Immature natural killer cell (primary cell): ENCODE measurements at regions not wholly inside any gene's neighbourhood (a gene's known extent, or its start where the extent isn't known, plus 50 kb on each side); places are given as distances from the start of the nearest gene placed in this dataset.
A peak's percentile ranks its signal among the peaks of the same experiment; 100 is the strongest.

Experiments
- DNase-seq, 3 donors: peaks; one replicate each; pipeline ENCODE4 v3.0.0; 2022; ENCODE audit warnings: mixed read lengths in 1 of 3
- H3K27ac Mint-ChIP-seq, 6 donors: one replicate each; pipeline ENCODE4 v1.8.0; 2020; ENCODE audit warnings: mixed read lengths in 6 of 6, mild to moderate bottlenecking in 5 of 6, inconsistent platforms in 4 of 6, moderate library complexity in 3 of 6
- H3K27me3 Mint-ChIP-seq, 3 donors: one replicate each; pipeline ENCODE4 v1.8.0; 2020 to 2021; ENCODE audit warnings: low read depth in 3 of 3, mild to moderate bottlenecking in 3 of 3, mixed read lengths in 3 of 3, moderate library complexity in 3 of 3, inconsistent platforms in 1 of 3
- H3K36me3 Mint-ChIP-seq, 3 donors: one replicate each; pipeline ENCODE4 v1.8.0; 2020; ENCODE audit warnings: mixed read lengths in 3 of 3, inconsistent platforms in 2 of 3, mild to moderate bottlenecking in 2 of 3
- H3K4me1 Mint-ChIP-seq, 2 donors: one replicate each; pipeline ENCODE4 v1.8.0; 2020; ENCODE audit warnings: inconsistent platforms in 2 of 2, mild to moderate bottlenecking in 2 of 2, mixed read lengths in 2 of 2, moderate library complexity in 1 of 2
- H3K4me3 Mint-ChIP-seq, 5 donors: one replicate each; pipeline ENCODE4 v1.8.0; 2020; ENCODE audit warnings: mild to moderate bottlenecking in 5 of 5, mixed read lengths in 5 of 5, inconsistent platforms in 3 of 5, moderate library complexity in 3 of 5
- H3K9me3 Mint-ChIP-seq, 6 donors: one replicate each; pipeline ENCODE4 v1.8.0; 2020; ENCODE audit warnings: mild to moderate bottlenecking in 6 of 6, mixed read lengths in 6 of 6, inconsistent platforms in 4 of 6, moderate library complexity in 3 of 6

- no peaks in the 10 kb centered on the region for H3K36me3 Mint-ChIP-seq
- H3K4me3 Mint-ChIP-seq = no peak overlapping the region
- no peaks in the 10 kb centered on the region for H3K4me1 Mint-ChIP-seq
- no peak overlapping the region for H3K27ac Mint-ChIP-seq
- DNase-seq = no peak
- peaks cover 3 to 12% (median 10%) of the 10 kb centered on the region in 3 donors for H3K27me3 Mint-ChIP-seq
- H3K9me3 Mint-ChIP-seq = no peaks in the 10 kb centered on the region
These were observed 97.9 kb downstream of the ZNF280B start for GRCh38 chr22:22410677-22411076.

GRCh38 chr22:22414266-22414665 lies 94.3 kb downstream of the ZNF280B start:
- DNase-seq = no peak
- Mint-ChIP-seq H3K4me3 (no peak overlapping the region), H3K36me3 (no peaks in the 10 kb centered on the region), H3K9me3 (no peaks in the 10 kb centered on the region), H3K27ac (no peak overlapping the region), H3K27me3 (peaks cover 3 to 14% (median 10%) of the 10 kb centered on the region in 3 donors), H3K4me1 (no peaks in the 10 kb centered on the region)

- peaks cover 7 to 11% (median 9%) of the 10 kb centered on the region in 3 donors for H3K27me3 Mint-ChIP-seq
- DNase-seq = no peak
- H3K36me3 Mint-ChIP-seq = no peaks in the 10 kb centered on the region
- no peak overlapping the region for H3K4me3 Mint-ChIP-seq
- H3K9me3 Mint-ChIP-seq = no peaks in the 10 kb centered on the region
- no peak overlapping the region for H3K27ac Mint-ChIP-seq
- peaks cover 0 to 5% of the 10 kb centered on the region in 2 donors for H3K4me1 Mint-ChIP-seq
These were observed 90.9 kb downstream of the ZNF280B start for GRCh38 chr22:22417495-22418162.

GRCh38 chr22:22418163-22418549 lies 90.4 kb downstream of the ZNF280B start:
- H3K27me3 Mint-ChIP-seq = peaks cover 5 to 11% (median 9%) of the 10 kb centered on the region in 3 donors
- H3K4me3 Mint-ChIP-seq = no peak overlapping the region
- no peak for DNase-seq
- no peaks in the 10 kb centered on the region for H3K36me3 Mint-ChIP-seq
- no peaks in the 10 kb centered on the region for H3K9me3 Mint-ChIP-seq
- H3K27ac Mint-ChIP-seq = no peak overlapping the region
- peaks cover 0 to 7% of the 10 kb centered on the region in 2 donors for H3K4me1 Mint-ChIP-seq

- H3K4me1 Mint-ChIP-seq = peaks cover 0 to 7% of the 10 kb centered on the region in 2 donors
- peaks cover 5 to 11% (median 9%) of the 10 kb centered on the region in 3 donors for H3K27me3 Mint-ChIP-seq
- no peak overlapping the region for H3K4me3 Mint-ChIP-seq
These were observed 89.6 kb downstream of the ZNF280B start for GRCh38 chr22:22418957-22419356.

GRCh38 chr22:22420580-22420979 lies 88.0 kb downstream of the ZNF280B start:
- Mint-ChIP-seq H3K36me3 (no peaks in the 10 kb centered on the region), H3K4me1 (peaks cover 0 to 7% of the 10 kb centered on the region in 2 donors)

More at GRCh38 chr22:22418957-22419356, 89.6 kb downstream of the ZNF280B start:
- DNase-seq = no peak
- no peak overlapping the region for H3K27ac Mint-ChIP-seq
- no peaks in the 10 kb centered on the region for H3K36me3 Mint-ChIP-seq
- H3K9me3 Mint-ChIP-seq = no peaks in the 10 kb centered on the region

GRCh38 chr22:22421392-22421791 lies 87.2 kb downstream of the ZNF280B start:
- Mint-ChIP-seq H3K4me1 (peaks cover 0 to 7% of the 10 kb centered on the region in 2 donors), H3K4me3 (no peak overlapping the region), H3K36me3 (no peaks in the 10 kb centered on the region), H3K27ac (no peak overlapping the region), H3K27me3 (peaks cover 2 to 11% (median 8%) of the 10 kb centered on the region in 3 donors), H3K9me3 (no peaks in the 10 kb centered on the region)
- no peak for DNase-seq

More at GRCh38 chr22:22420580-22420979, 88.0 kb downstream of the ZNF280B start:
- Mint-ChIP-seq H3K4me3 (no peak overlapping the region), H3K27me3 (peaks cover 2 to 11% (median 8%) of the 10 kb centered on the region in 3 donors), H3K9me3 (no peaks in the 10 kb centered on the region), H3K27ac (no peak overlapping the region)
- DNase-seq = no peak

- no peak overlapping the region for H3K27ac Mint-ChIP-seq
- no peak overlapping the region for H3K4me3 Mint-ChIP-seq
- peaks cover 3 to 13% (median 8%) of the 10 kb centered on the region in 3 donors for H3K27me3 Mint-ChIP-seq
- no peaks in the 10 kb centered on the region for H3K9me3 Mint-ChIP-seq
- peak; percentile 35 to 39 (median 38) for DNase-seq
- H3K4me1 Mint-ChIP-seq = peaks cover 0 to 7% of the 10 kb centered on the region in 2 donors
- no peaks in the 10 kb centered on the region for H3K36me3 Mint-ChIP-seq
These were observed 85.9 kb downstream of the ZNF280B start for GRCh38 chr22:22422629-22423112.

GRCh38 chr22:22423681-22424080 lies 84.9 kb downstream of the ZNF280B start:
- H3K4me1 Mint-ChIP-seq = peaks cover 0 to 7% of the 10 kb centered on the region in 2 donors
- H3K27ac Mint-ChIP-seq = no peak overlapping the region

GRCh38 chr22:22424210-22424800 lies 84.2 kb downstream of the ZNF280B start:
- Mint-ChIP-seq H3K36me3 (no peaks in the 10 kb centered on the region), H3K27me3 (peaks cover 3 to 13% (median 9%) of the 10 kb centered on the region in 3 donors), H3K9me3 (no peaks in the 10 kb centered on the region), H3K4me3 (no peak overlapping the region), H3K27ac (no peak overlapping the region), H3K4me1 (peaks cover 0 to 7% of the 10 kb centered on the region in 2 donors)
- DNase-seq = no peak

More at GRCh38 chr22:22423681-22424080, 84.9 kb downstream of the ZNF280B start:
- no peaks in the 10 kb centered on the region for H3K36me3 Mint-ChIP-seq
- H3K4me3 Mint-ChIP-seq = no peak overlapping the region
- peaks cover 3 to 13% (median 8%) of the 10 kb centered on the region in 3 donors for H3K27me3 Mint-ChIP-seq
- no peak for DNase-seq
- no peaks in the 10 kb centered on the region for H3K9me3 Mint-ChIP-seq

- no peak overlapping the region for H3K27ac Mint-ChIP-seq
These were observed 83.6 kb downstream of the ZNF280B start for GRCh38 chr22:22424956-22425355.

GRCh38 chr22:22425356-22425755 lies 83.2 kb downstream of the ZNF280B start:
- no peak for DNase-seq
- Mint-ChIP-seq H3K27me3 (peaks cover 3 to 17% (median 3%) of the 10 kb centered on the region in 3 donors), H3K27ac (no peak overlapping the region), H3K4me3 (no peak overlapping the region), H3K36me3 (no peaks in the 10 kb centered on the region), H3K4me1 (peaks cover 0 to 7% of the 10 kb centered on the region in 2 donors), H3K9me3 (no peaks in the 10 kb centered on the region)

More at GRCh38 chr22:22424956-22425355, 83.6 kb downstream of the ZNF280B start:
- no peak overlapping the region for H3K4me3 Mint-ChIP-seq
- H3K27me3 Mint-ChIP-seq = peaks cover 3 to 17% (median 7%) of the 10 kb centered on the region in 3 donors
- no peaks in the 10 kb centered on the region for H3K36me3 Mint-ChIP-seq
- no peaks in the 10 kb centered on the region for H3K9me3 Mint-ChIP-seq
- H3K4me1 Mint-ChIP-seq = peaks cover 0 to 7% of the 10 kb centered on the region in 2 donors
- no peak for DNase-seq

GRCh38 chr22:22425783-22426624 lies 82.5 kb downstream of the ZNF280B start:
- Mint-ChIP-seq H3K9me3 (no peaks in the 10 kb centered on the region), H3K27ac (no peak overlapping the region), H3K36me3 (no peaks in the 10 kb centered on the region), H3K4me3 (no peak overlapping the region), H3K27me3 (peaks cover 3 to 17% (median 3%) of the 10 kb centered on the region in 3 donors), H3K4me1 (peaks cover 0 to 7% of the 10 kb centered on the region in 2 donors)
- DNase-seq = no peak
